ENCODE measurements at regions not wholly inside any gene's neighbourhood (a gene's known extent, or its start where the extent isn't known, plus 50 kb on each side); places are given as distances from the start of the nearest gene placed in this dataset.

- no peak for TF ChIP-seq CTCF (IDR thresholded peaks at IDR 0.05; ENCODE audit: partially characterized antibody, unreplicated experiment)
- H3K9me3 Mint-ChIP-seq (ENCODE audit: unreplicated experiment), result no peaks in the 10 kb centered on the region
- no peak for DNase-seq
- no peaks in the 10 kb centered on the region for H3K4me1 Mint-ChIP-seq (ENCODE audit: low read depth, unreplicated experiment)
- no peaks in the 10 kb centered on the region for H3K27me3 Mint-ChIP-seq (ENCODE audit: unreplicated experiment)
- H3K4me3 Mint-ChIP-seq (ENCODE audit: unreplicated experiment), result no peak overlapping the region
- H3K27ac Mint-ChIP-seq (ENCODE audit: unreplicated experiment), result no peak overlapping the region
- no peaks in the 10 kb centered on the region for H3K36me3 Mint-ChIP-seq (ENCODE audit: unreplicated experiment)
Observed at GRCh38 chr3:152200476-152201420, 68.0 kb upstream of the MBNL1 start.

DNA sequence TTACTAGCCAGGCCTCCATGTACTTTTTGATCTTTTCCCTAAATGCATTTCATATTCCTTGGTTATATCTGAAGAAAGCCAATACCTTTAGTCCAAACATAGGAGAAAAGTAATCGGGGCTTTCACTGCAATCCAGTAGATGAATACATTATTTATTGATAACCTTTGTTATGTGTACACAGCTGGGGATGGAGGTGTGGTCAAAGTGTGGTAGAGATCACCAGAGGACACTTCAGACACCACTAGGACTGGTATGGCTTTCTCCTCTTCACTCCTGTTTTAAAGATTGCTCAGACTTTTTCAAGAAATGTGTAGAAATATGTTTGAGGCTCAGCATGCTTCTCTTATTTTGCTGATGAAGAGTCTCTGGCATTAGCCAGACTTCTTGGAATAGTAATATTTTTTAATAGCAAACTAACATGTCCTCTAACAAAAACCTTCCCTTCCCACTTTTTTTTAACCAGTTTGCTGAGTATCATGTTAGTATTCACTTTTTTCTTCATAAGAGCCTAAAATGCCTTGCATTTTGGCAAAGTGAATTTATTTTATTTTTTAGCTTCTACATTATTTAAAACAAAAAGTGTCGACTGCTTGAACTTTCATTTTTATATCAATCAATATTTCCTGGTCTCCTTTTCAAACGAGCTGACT lies 65.6 kb upstream of the MBNL1 start:
- Mint-ChIP-seq H3K27me3 (ENCODE audit: unreplicated experiment) (no peaks in the 10 kb centered on the region), H3K4me3 (ENCODE audit: unreplicated experiment) (no peak overlapping the region), H3K4me1 (ENCODE audit: low read depth, unreplicated experiment) (no peaks in the 10 kb centered on the region), H3K9me3 (ENCODE audit: unreplicated experiment) (no peaks in the 10 kb centered on the region), H3K36me3 (ENCODE audit: unreplicated experiment) (no peaks in the 10 kb centered on the region), H3K27ac (ENCODE audit: unreplicated experiment) (no peak overlapping the region)
- no peak for DNase-seq
- no peak for TF ChIP-seq CTCF (IDR thresholded peaks at IDR 0.05; ENCODE audit: partially characterized antibody, unreplicated experiment)

GRCh38 chr3:152203652-152204051 lies 65.1 kb upstream of the MBNL1 start:
- H3K4me3 Mint-ChIP-seq (ENCODE audit: unreplicated experiment), result no peak overlapping the region
- TF ChIP-seq CTCF (IDR thresholded peaks at IDR 0.05; ENCODE audit: partially characterized antibody, unreplicated experiment), result no peak
- no peaks in the 10 kb centered on the region for H3K36me3 Mint-ChIP-seq (ENCODE audit: unreplicated experiment)
- H3K27me3 Mint-ChIP-seq (ENCODE audit: unreplicated experiment), result no peaks in the 10 kb centered on the region
- no peaks in the 10 kb centered on the region for H3K4me1 Mint-ChIP-seq (ENCODE audit: low read depth, unreplicated experiment)
- no peak overlapping the region for H3K27ac Mint-ChIP-seq (ENCODE audit: unreplicated experiment)
- no peaks in the 10 kb centered on the region for H3K9me3 Mint-ChIP-seq (ENCODE audit: unreplicated experiment)
- no peak for DNase-seq

- no peak overlapping the region for H3K27ac Mint-ChIP-seq (ENCODE audit: unreplicated experiment)
- DNase-seq, result no peak
- H3K4me3 Mint-ChIP-seq (ENCODE audit: unreplicated experiment), result no peak overlapping the region
- TF ChIP-seq CTCF (IDR thresholded peaks at IDR 0.05; ENCODE audit: partially characterized antibody, unreplicated experiment), result no peak
- no peaks in the 10 kb centered on the region for H3K36me3 Mint-ChIP-seq (ENCODE audit: unreplicated experiment)
- no peaks in the 10 kb centered on the region for H3K9me3 Mint-ChIP-seq (ENCODE audit: unreplicated experiment)
- H3K4me1 Mint-ChIP-seq (ENCODE audit: low read depth, unreplicated experiment), result no peaks in the 10 kb centered on the region
- no peaks in the 10 kb centered on the region for H3K27me3 Mint-ChIP-seq (ENCODE audit: unreplicated experiment)
Observed at GRCh38 chr3:152204218-152204617, 64.5 kb upstream of the MBNL1 start.

DNA sequence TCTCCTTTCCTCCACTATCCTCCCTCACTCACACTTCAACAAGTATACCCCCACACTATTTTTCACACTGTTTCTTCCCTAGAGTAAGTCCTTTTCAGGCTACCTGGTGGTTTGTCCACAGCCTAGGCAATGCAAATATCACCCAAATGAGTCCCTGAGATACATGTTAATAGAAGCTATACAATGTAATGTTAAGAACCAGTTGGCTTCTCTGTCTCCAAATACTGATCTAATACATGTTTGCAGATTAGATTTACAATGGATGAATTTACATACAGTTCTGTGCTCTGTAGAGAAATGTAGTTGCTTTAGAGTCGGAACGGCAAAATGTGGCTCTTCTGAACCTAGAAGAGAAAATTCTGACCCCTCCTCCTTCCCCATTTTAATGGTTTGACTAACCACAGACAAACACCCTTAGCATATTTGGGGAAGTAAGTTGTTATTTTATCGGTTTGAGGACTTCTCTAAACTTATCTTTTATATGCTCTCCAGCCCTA lies 63.6 kb upstream of the MBNL1 start:
- H3K27ac Mint-ChIP-seq (ENCODE audit: unreplicated experiment), result no peak overlapping the region
- no peaks in the 10 kb centered on the region for H3K9me3 Mint-ChIP-seq (ENCODE audit: unreplicated experiment)
- peaks cover 4% of the 10 kb centered on the region for H3K4me1 Mint-ChIP-seq (ENCODE audit: low read depth, unreplicated experiment)
- no peak for TF ChIP-seq CTCF (IDR thresholded peaks at IDR 0.05; ENCODE audit: partially characterized antibody, unreplicated experiment)
- no peak for DNase-seq
- H3K27me3 Mint-ChIP-seq (ENCODE audit: unreplicated experiment), result no peaks in the 10 kb centered on the region
- no peak overlapping the region for H3K4me3 Mint-ChIP-seq (ENCODE audit: unreplicated experiment)
- no peaks in the 10 kb centered on the region for H3K36me3 Mint-ChIP-seq (ENCODE audit: unreplicated experiment)
